CD4-positive, alpha-beta memory T cell (primary cell): ENCODE measurements at regions not wholly inside any gene's neighbourhood (a gene's known extent, or its start where the extent isn't known, plus 50 kb on each side); places are given as distances from the start of the nearest gene placed in this dataset.

Experiments
- CTCF ChIA-PET: fragments of 350-600 bp; sonication (Branson Sonifier 250); formaldehyde crosslinking; loops from one replicate; lab custom pipeline; 2021; ENCODE audit warnings: inconsistent platforms; ENCODE audit not compliant: partially characterized antibody; lab: Charles Lee
- POLR2A ChIA-PET: fragments of 350-600 bp; sonication (Branson Sonifier 250); formaldehyde crosslinking; loops from one replicate; lab custom pipeline; 2021; ENCODE audit not compliant: partially characterized antibody; lab: Charles Lee
- DNase-seq, 5 donors: peaks; one replicate each; pipeline versions ENCODE4 v3.0.0 to v3.0.0-alpha.2; 2020 to 2022; ENCODE audit warnings: mixed read lengths in 1 of 5
- H3K27ac ChIP-seq: one replicate; pipeline ENCODE4 v1.7.0; 2013; ENCODE audit warnings: low read depth, low read length
- H3K27me3 ChIP-seq: 2 replicates; pipeline ENCODE4 v1.7.0; 2013; ENCODE audit warnings: mild to moderate bottlenecking, low read length, moderate library complexity; ENCODE audit not compliant: insufficient read depth
- H3K36me3 ChIP-seq: 2 replicates; pipeline ENCODE4 v1.7.0; 2013; ENCODE audit warnings: mild to moderate bottlenecking, low read length, moderate library complexity; ENCODE audit not compliant: insufficient read depth
- H3K4me1 ChIP-seq: 2 replicates; pipeline ENCODE4 v1.7.0; 2013; ENCODE audit warnings: mild to moderate bottlenecking, low read length, moderate library complexity; ENCODE audit not compliant: insufficient read depth
- H3K4me3 ChIP-seq, 2 donors: one replicate each; pipeline ENCODE4 v1.7.0; 2013; ENCODE audit warnings: low read length in 2 of 2, mild to moderate bottlenecking in 1 of 2
- H3K9me3 ChIP-seq, 2 donors: one replicate each; pipeline ENCODE4 v1.7.0; 2013; ENCODE audit warnings: low read length in 2 of 2, control low read depth in 1 of 2; ENCODE audit not compliant: control insufficient read depth in 1 of 2
- H3K27ac Mint-ChIP-seq, 7 donors: one replicate each; pipeline ENCODE4 v1.8.0; 2020 to 2021; ENCODE audit warnings: mixed read lengths in 7 of 7, mild to moderate bottlenecking in 6 of 7, inconsistent platforms in 3 of 7, moderate library complexity in 3 of 7
- H3K27me3 Mint-ChIP-seq, 2 donors: one replicate each; pipeline ENCODE4 v1.8.0; 2020 to 2021; ENCODE audit warnings: mixed read lengths in 2 of 2
- H3K36me3 Mint-ChIP-seq, 2 donors: one replicate each; pipeline ENCODE4 v1.8.0; 2020 to 2021; ENCODE audit warnings: mixed read lengths in 2 of 2, inconsistent platforms in 1 of 2, mild to moderate bottlenecking in 1 of 2
- H3K4me1 Mint-ChIP-seq, 4 donors: one replicate each; pipeline ENCODE4 v1.8.0; 2020 to 2021; ENCODE audit warnings: mixed read lengths in 4 of 4, mild to moderate bottlenecking in 1 of 4
- H3K4me3 Mint-ChIP-seq, 8 donors: one replicate each; pipeline ENCODE4 v1.8.0; 2020 to 2021; ENCODE audit warnings: mixed read lengths in 8 of 8, mild to moderate bottlenecking in 7 of 8, moderate library complexity in 6 of 8, inconsistent platforms in 3 of 8
- H3K9me3 Mint-ChIP-seq, 8 donors: one replicate each; pipeline ENCODE4 v1.8.0; 2020 to 2021; ENCODE audit warnings: mixed read lengths in 8 of 8, mild to moderate bottlenecking in 5 of 8, inconsistent platforms in 3 of 8, moderate library complexity in 1 of 8
- intact Hi-C: fragments of 100-400 bp; cut with micrococcal nuclease; formaldehyde crosslinking; loops from one replicate; pipeline ENCODE4 v1.15.1; 2023

- Mint-ChIP-seq H3K36me3 (no peaks in the 10 kb centered on the region), H3K27me3 (peaks cover under 1 to 3% of the 10 kb centered on the region in 2 donors), H3K27ac (no peak overlapping the region), H3K4me3 (no peak overlapping the region), H3K9me3 (no peaks in the 10 kb centered on the region), H3K4me1 (no peaks in the 10 kb centered on the region)
- Histone ChIP-seq H3K36me3 (no peaks in the 10 kb centered on the region), H3K9me3 (no peaks in the 10 kb centered on the region), H3K4me1 (no peaks in the 10 kb centered on the region), H3K4me3 (no peak overlapping the region), H3K27me3 (no peaks in the 10 kb centered on the region), H3K27ac (no peak overlapping the region)
- POLR2A ChIA-PET: no interaction called here
- DNase-seq: no peak
- CTCF ChIA-PET: no interaction called here
- intact Hi-C loops: no loop called here
These were observed 190.5 kb upstream of the SOX21 start for GRCh38 chr13:94902722-94903407.

- H3K27me3 ChIP-seq: no peaks in the 10 kb centered on the region
- no peaks in the 10 kb centered on the region for H3K9me3 ChIP-seq
- H3K36me3 Mint-ChIP-seq: no peaks in the 10 kb centered on the region
- intact Hi-C loops: no loop called here
- H3K4me3 Mint-ChIP-seq: no peak overlapping the region
- H3K27ac Mint-ChIP-seq: no peak overlapping the region
- no peak overlapping the region for H3K27ac ChIP-seq
- ChIA-PET CTCF (no interaction called here), POLR2A (no interaction called here)
- H3K27me3 Mint-ChIP-seq: peaks cover 0 to 3% of the 10 kb centered on the region in 2 donors
- no peaks in the 10 kb centered on the region for H3K9me3 Mint-ChIP-seq
- no peaks in the 10 kb centered on the region for H3K36me3 ChIP-seq
- H3K4me1 Mint-ChIP-seq: no peaks in the 10 kb centered on the region
- H3K4me1 ChIP-seq: no peaks in the 10 kb centered on the region
- no peak overlapping the region for H3K4me3 ChIP-seq
- no peak for DNase-seq
These were observed 188.7 kb upstream of the SOX21 start for GRCh38 chr13:94901070-94901469.

GRCh38 chr13:94896719-94897317 is 184.5 kb upstream of the SOX21 start:
- peaks cover 0 to 2% of the 10 kb centered on the region in 2 donors for H3K27me3 Mint-ChIP-seq
- no peaks in the 10 kb centered on the region for H3K4me1 Mint-ChIP-seq
- H3K4me3 ChIP-seq: no peak overlapping the region
- DNase-seq: no peak
- H3K27ac Mint-ChIP-seq: no peak overlapping the region
- no peak overlapping the region for H3K4me3 Mint-ChIP-seq
- no peak overlapping the region for H3K27ac ChIP-seq
- no peaks in the 10 kb centered on the region for H3K9me3 ChIP-seq
- no peaks in the 10 kb centered on the region for H3K9me3 Mint-ChIP-seq
- H3K36me3 Mint-ChIP-seq: no peaks in the 10 kb centered on the region
- intact Hi-C loops: no loop called here
- H3K27me3 ChIP-seq: no peaks in the 10 kb centered on the region
- H3K36me3 ChIP-seq: no peaks in the 10 kb centered on the region
- H3K4me1 ChIP-seq: no peaks in the 10 kb centered on the region
- ChIA-PET POLR2A (no interaction called here), CTCF (no interaction called here)

- Mint-ChIP-seq H3K36me3 (no peaks in the 10 kb centered on the region), H3K4me3 (no peak overlapping the region), H3K27me3 (peaks cover 0 to 2% of the 10 kb centered on the region in 2 donors), H3K9me3 (peaks cover 0 to 3% (median 0%) of the 10 kb centered on the region in 8 donors), H3K4me1 (no peaks in the 10 kb centered on the region), H3K27ac (no peak overlapping the region)
- ChIA-PET CTCF (no interaction called here), POLR2A (no interaction called here)
- no peaks in the 10 kb centered on the region for H3K9me3 ChIP-seq
- no peaks in the 10 kb centered on the region for H3K36me3 ChIP-seq
- no peaks in the 10 kb centered on the region for H3K27me3 ChIP-seq
- no peaks in the 10 kb centered on the region for H3K4me1 ChIP-seq
- no peak overlapping the region for H3K27ac ChIP-seq
- intact Hi-C loops: no loop called here
- DNase-seq: no peak
- H3K4me3 ChIP-seq: no peak overlapping the region
These were observed 183.9 kb upstream of the SOX21 start for GRCh38 chr13:94896238-94896637.

GRCh38 chr13:94886191-94886590 is 173.8 kb upstream of the SOX21 start:
- H3K27me3 ChIP-seq: no peaks in the 10 kb centered on the region
- H3K4me1 Mint-ChIP-seq: no peaks in the 10 kb centered on the region
- H3K27me3 Mint-ChIP-seq: no peaks in the 10 kb centered on the region
- no peak for DNase-seq
- no peak overlapping the region for H3K4me3 ChIP-seq
- intact Hi-C loops: no loop called here
- peaks cover 0 to 5% (median 0%) of the 10 kb centered on the region in 8 donors for H3K9me3 Mint-ChIP-seq
- no peaks in the 10 kb centered on the region for H3K36me3 ChIP-seq
- no peak overlapping the region for H3K27ac Mint-ChIP-seq
- POLR2A ChIA-PET: no interaction called here
- CTCF ChIA-PET: no interaction called here
- no peaks in the 10 kb centered on the region for H3K9me3 ChIP-seq
- H3K36me3 Mint-ChIP-seq: no peaks in the 10 kb centered on the region
- no peak overlapping the region for H3K4me3 Mint-ChIP-seq
- H3K27ac ChIP-seq: no peak overlapping the region
- H3K4me1 ChIP-seq: no peaks in the 10 kb centered on the region

- Histone ChIP-seq H3K4me1 (no peaks in the 10 kb centered on the region), H3K4me3 (no peak overlapping the region), H3K27ac (no peak overlapping the region), H3K9me3 (no peaks in the 10 kb centered on the region), H3K36me3 (no peaks in the 10 kb centered on the region), H3K27me3 (no peaks in the 10 kb centered on the region)
- peaks cover 0 to 7% (median 0%) of the 10 kb centered on the region in 8 donors for H3K9me3 Mint-ChIP-seq
- H3K27ac Mint-ChIP-seq: no peak overlapping the region
- CTCF ChIA-PET: no interaction called here
- POLR2A ChIA-PET: no interaction called here
- DNase-seq: no peak
- no peaks in the 10 kb centered on the region for H3K36me3 Mint-ChIP-seq
- intact Hi-C loops: no loop called here
- H3K4me1 Mint-ChIP-seq: no peaks in the 10 kb centered on the region
- no peak overlapping the region for H3K4me3 Mint-ChIP-seq
- no peaks in the 10 kb centered on the region for H3K27me3 Mint-ChIP-seq
These were observed 168.1 kb upstream of the SOX21 start for GRCh38 chr13:94880463-94880862.

- no peaks in the 10 kb centered on the region for H3K36me3 ChIP-seq
- no peak overlapping the region for H3K4me3 Mint-ChIP-seq
- intact Hi-C loops: no loop called here
- no peaks in the 10 kb centered on the region for H3K36me3 Mint-ChIP-seq
- DNase-seq: no peak
- POLR2A ChIA-PET: no interaction called here
- no peak overlapping the region for H3K4me3 ChIP-seq
- no peak overlapping the region for H3K27ac ChIP-seq
- peaks cover 0 to 7% (median 0%) of the 10 kb centered on the region in 8 donors for H3K9me3 Mint-ChIP-seq
- no peaks in the 10 kb centered on the region for H3K4me1 Mint-ChIP-seq
- CTCF ChIA-PET: no interaction called here
- H3K27me3 ChIP-seq: no peaks in the 10 kb centered on the region
- H3K4me1 ChIP-seq: no peaks in the 10 kb centered on the region
- no peaks in the 10 kb centered on the region for H3K27me3 Mint-ChIP-seq
- no peaks in the 10 kb centered on the region for H3K9me3 ChIP-seq
- H3K27ac Mint-ChIP-seq: no peak overlapping the region
These were observed 166.3 kb upstream of the SOX21 start for GRCh38 chr13:94878602-94879165.
